ENCODE measurements at regions not wholly inside any gene's neighbourhood (a gene's known extent, or its start where the extent isn't known, plus 50 kb on each side); places are given as distances from the start of the nearest gene placed in this dataset.

GRCh38 chr5:113922343-113922742 is 408.8 kb downstream of the YTHDC2 start:
- TF ChIP-seq CTCF (IDR thresholded peaks at IDR 0.05) (no peak), POLR2A (IDR thresholded peaks at IDR 0.05) (no peak)
